ENCODE measurements at regions not wholly inside any gene's neighbourhood (a gene's known extent, or its start where the extent isn't known, plus 50 kb on each side); places are given as distances from the start of the nearest gene placed in this dataset.

GRCh38 chr16:86112178-86112577 lies 213.2 kb downstream of the IRF8 start:
- no peaks in the 10 kb centered on the region; the same call in 2 of the 3 replicates for H3K9me3 ChIP-seq (replicated peaks; ENCODE audit: control insufficient read depth, insufficient read depth, low read length)
- no peaks in the 10 kb centered on the region for H3K36me3 ChIP-seq (ENCODE audit: control insufficient read depth in 2 of 2, insufficient read depth in 2 of 2, low read length in 1 of 2)
- ChIA-PET POLR2A (no interaction called here), SMC1A (ENCODE audit: uncharacterized antibody, unreplicated experiment) (interaction anchor here (0.6 kb wide), 1 partner anchor 24 kb away, joined by 3 read pairs; no protein-coding TSS in a partner anchor), RAD21 (ENCODE audit: unreplicated experiment) (no interaction called here), CTCF (no interaction called here)
- H3K4me2 ChIP-seq (ENCODE audit: control insufficient read depth, insufficient read depth): no peak overlapping the region
- no TSS peak for BruUV-seq (replicated peaks)
- H3K4me3 ChIP-seq: no peak overlapping the region
- no peak for TF ChIP-seq SREBF2 (IDR thresholded peaks at IDR 0.05; ENCODE audit: low read length)
- TF ChIP-seq MEF2A (IDR thresholded peaks at IDR 0.05; ENCODE audit: insufficient read depth, low read depth, low read length): no peak
- TF ChIP-seq KDM1A (IDR thresholded peaks at IDR 0.05; ENCODE audit: borderline replicate concordance): no peak
- no peak for TF ChIP-seq TCF12 (IDR thresholded peaks at IDR 0.05; ENCODE audit: low read depth, low read length)
- no peak for TF ChIP-seq ATF3 (IDR thresholded peaks at IDR 0.05; ENCODE audit: borderline replicate concordance, extremely low read depth, low read depth, low read length)
- TF ChIP-seq SMAD1 (IDR thresholded peaks at IDR 0.05; ENCODE audit: low read depth, partially characterized antibody): no peak
- no peak for TF ChIP-seq RB1 (IDR thresholded peaks at IDR 0.05; ENCODE audit: borderline replicate concordance)
- TF ChIP-seq NFYA (IDR thresholded peaks at IDR 0.05; ENCODE audit: borderline replicate concordance, low read depth, low read length): no peak
- no peak for TF ChIP-seq CUX1 (IDR thresholded peaks at IDR 0.05; ENCODE audit: insufficient replicate concordance, low read depth, low read length)
- no peak for TF ChIP-seq TCF3 (IDR thresholded peaks at IDR 0.05; ENCODE audit: borderline replicate concordance, insufficient read depth, low read depth, low read length)
- TF ChIP-seq E2F4 (IDR thresholded peaks at IDR 0.05; ENCODE audit: low read depth, low read length): no peak
- TF ChIP-seq STAT3 (IDR thresholded peaks at IDR 0.05; ENCODE audit: low read depth, low read length): no peak
- TF ChIP-seq ATF7 (IDR thresholded peaks at IDR 0.05; ENCODE audit: low read depth): no peak
- no peak for TF ChIP-seq SUPT20H (IDR thresholded peaks at IDR 0.05; ENCODE audit: borderline replicate concordance, control insufficient read depth, low read depth, low read length)
- TF ChIP-seq CREB1 (IDR thresholded peaks at IDR 0.05; ENCODE audit: low read depth): no peak
- TF ChIP-seq HCFC1 (IDR thresholded peaks at IDR 0.05; ENCODE audit: low read length): no peak
- TF ChIP-seq IRF3 (IDR thresholded peaks at IDR 0.05): no peak
- no peak for TF ChIP-seq PAX5 (IDR thresholded peaks at IDR 0.05; ENCODE audit: borderline replicate concordance, low read depth, low read length)
- in situ Hi-C loops (cut with MboI) (no loop called here), intact Hi-C loops (cut with micrococcal nuclease; ENCODE audit: unreplicated experiment) (no loop called here)
- no peak overlapping the region for H2AFZ ChIP-seq (ENCODE audit: control insufficient read depth, low read depth, low read length)
- no peaks in the 10 kb centered on the region for H3K79me2 ChIP-seq (ENCODE audit: control insufficient read depth, insufficient read depth, low read length)
- no peaks in the 10 kb centered on the region for H3K4me1 ChIP-seq (ENCODE audit: control insufficient read depth, insufficient read depth, low read length)
- DNase-seq (ENCODE audit: low read depth, low spot score) (no peak), FAIRE-seq (no peak), ATAC-seq (no peak)
- no peak overlapping the region for H3K27ac ChIP-seq (ENCODE audit: control insufficient read depth, insufficient read depth)
- 29% methylated on average over 3 of the region's 4 CpGs for WGBS (ENCODE audit: insufficient coverage, insufficient replicate concordance, low lambda C conversion rate, missing lambda C conversion rate)
- H3K9ac ChIP-seq (ENCODE audit: control insufficient read depth, insufficient read depth, low read length): no peak overlapping the region
- H3K27me3 ChIP-seq (replicated peaks in 1 of 2; ENCODE audit: control insufficient read depth in 2 of 2, insufficient read depth in 2 of 2, low read length in 1 of 2): no peaks in the 10 kb centered on the region; a peak in 1 of 4 replicates
- no peaks in the 10 kb centered on the region for H4K20me1 ChIP-seq (ENCODE audit: control insufficient read depth, insufficient read depth)

Measured in GM12878 (cell line).